Erythroblast (primary cell): ENCODE measurements at regions not wholly inside any gene's neighbourhood (a gene's known extent, or its start where the extent isn't known, plus 50 kb on each side); places are given as distances from the start of the nearest gene placed in this dataset.

ENCODE experiments used
- GATA1 ChIP-seq: IDR thresholded peaks from 2 replicates; pipeline ENCODE4 v1.6.1; 2011; ENCODE audit warnings: low read depth, mild to moderate bottlenecking, control low read depth, low read length, moderate library complexity
- POLR2A ChIP-seq: IDR thresholded peaks from 2 replicates; pipeline ENCODE4 v1.6.1; 2011; ENCODE audit warnings: mild to moderate bottlenecking, low read length

GRCh38 chr18:27235218-27235870, 50.2 kb upstream of the CHST9 start:
- TF ChIP-seq POLR2A = no peak
- TF ChIP-seq GATA1 = no peak
